SK-N-SH (cell line): ENCODE measurements at regions not wholly inside any gene's neighbourhood (a gene's known extent, or its start where the extent isn't known, plus 50 kb on each side); places are given as distances from the start of the nearest gene placed in this dataset.

Experiments used
- CTCF ChIA-PET: fragments of 300-600, 350-600 bp; formaldehyde crosslinking; extraction: SDS; loops from one replicate; lab custom pipeline; 2021; lab: Yijun Ruan, JAX
- POLR2A ChIA-PET: fragments of 350-600 bp; sonication (Branson Sonifier 250); formaldehyde crosslinking; extraction: SDS; loops from one replicate; lab custom pipeline; 2020; ENCODE audit warnings: antibody characterized with exemption, inconsistent platforms; lab: Yijun Ruan, JAX
- DNase-seq: peaks from one replicate; pipeline ENCODE4 v3.0.0; 2012
- H2AFZ ChIP-seq: fragments of 200-600 bp; sonication (generic); 2 replicates; pipeline ENCODE4 v1.8.1; 2016; ENCODE audit warnings: antibody characterized with exemption, mild to moderate bottlenecking, low read depth
- H3F3A ChIP-seq: fragments of 200-600 bp; sonication (generic); replicated peaks from 2 replicates; pipeline ENCODE3; 2016; ENCODE audit warnings: antibody characterized with exemption, mild to moderate bottlenecking; ENCODE audit not compliant: insufficient read depth
- H3K27ac ChIP-seq, 2 experiments: fragments of 200-500 bp in 1 of 2; fragments of 200-600 bp in 1 of 2; sonication (Bioruptor generic) in 1 of 2; sonication (generic), shearing (Covaris generic) in 1 of 2; 2 replicates each; pipeline versions ENCODE4 v1.5.1 to v1.6.1; 2014 to 2016; ENCODE audit warnings: low read depth in 2 of 2, inconsistent platforms in 1 of 2, low read length in 1 of 2, mild to moderate bottlenecking in 1 of 2, mixed read lengths in 1 of 2
- H3K27me3 ChIP-seq: fragments of 200-600 bp; sonication (generic), shearing (Covaris generic); 2 replicates; pipeline ENCODE4 v1.6.1; 2016; ENCODE audit warnings: mixed run types; ENCODE audit not compliant: insufficient read depth
- H3K36me3 ChIP-seq, 2 experiments: fragments of 200-500 bp in 1 of 2; fragments of 200-600 bp in 1 of 2; sonication (Bioruptor generic) in 1 of 2; sonication (generic) in 1 of 2; replicated peaks in 1 of 2; 2 replicates each; pipeline versions ENCODE3 to v1.5.1; 2014 to 2016; ENCODE audit warnings: low read length in 1 of 2, mild to moderate bottlenecking in 1 of 2; ENCODE audit not compliant: insufficient read depth in 2 of 2, control insufficient read depth in 1 of 2
- H3K4me1 ChIP-seq, 2 experiments: fragments of 200-500 bp in 1 of 2; fragments of 200-600 bp in 1 of 2; sonication (Bioruptor generic) in 1 of 2; sonication (generic), shearing (Covaris generic) in 1 of 2; 2 replicates each; pipeline versions ENCODE4 v1.5.1 to v1.6.1; 2014 to 2016; ENCODE audit warnings: low read depth in 1 of 2, low read length in 1 of 2, mixed run types in 1 of 2; ENCODE audit not compliant: insufficient read depth in 2 of 2, control insufficient read depth in 1 of 2
- H3K4me2 ChIP-seq: fragments of 200-600 bp; sonication (generic), shearing (Covaris generic); 2 replicates; pipeline ENCODE4 v1.6.1; 2017; ENCODE audit warnings: mixed run types
- H3K4me3 ChIP-seq, 2 experiments: fragments of 200-500 bp in 1 of 2; fragments of 200-600 bp in 1 of 2; sonication (Bioruptor generic) in 1 of 2; sonication (generic), shearing (Covaris generic) in 1 of 2; 2 replicates each; pipeline versions ENCODE4 v1.5.1 to v1.8.1; 2014 to 2016; ENCODE audit warnings: low read depth in 2 of 2, inconsistent platforms in 1 of 2, low read length in 1 of 2, mild to moderate bottlenecking in 1 of 2, mixed read lengths in 1 of 2, moderate library complexity in 1 of 2
- H3K79me2 ChIP-seq: fragments of 200-600 bp; sonication (generic); 2 replicates; pipeline ENCODE4 v1.8.1; 2017; ENCODE audit warnings: mild to moderate bottlenecking; ENCODE audit not compliant: insufficient read depth
- H3K9ac ChIP-seq: fragments of 200-600 bp; sonication (generic); 2 replicates; pipeline ENCODE4 v1.6.1; 2017; ENCODE audit warnings: mixed run types
- H3K9me2 ChIP-seq: fragments of 200-600 bp; sonication (generic); 2 replicates; pipeline ENCODE4 v1.6.1; 2017; ENCODE audit warnings: mixed run types
- H3K9me3 ChIP-seq: fragments of 200-600 bp; sonication (generic); 2 replicates; pipeline ENCODE4 v1.6.1; 2017; ENCODE audit warnings: mixed run types, mild to moderate bottlenecking, moderate library complexity
- H4K20me1 ChIP-seq: fragments of 200-600 bp; sonication (generic); 2 replicates; pipeline ENCODE4 v1.6.1; 2017; ENCODE audit warnings: mild to moderate bottlenecking, mixed run types; ENCODE audit not compliant: insufficient read depth
- EP300 ChIP-seq, 2 experiments: IDR thresholded peaks; 2 replicates each; pipeline versions ENCODE4 v1.4.0 to v1.6.1; 2012; ENCODE audit warnings: borderline replicate concordance in 1 of 2, low read depth in 1 of 2, low read length in 1 of 2
- EZH2phosphoT487 ChIP-seq: fragments of 200-600 bp; sonication (generic); IDR thresholded peaks from 2 replicates; pipeline ENCODE4 v1.6.1; 2017; ENCODE audit warnings: low read depth, mixed run types, mild to moderate bottlenecking, antibody characterized with exemption, moderate library complexity, borderline replicate concordance
- FOSL2 ChIP-seq: IDR thresholded peaks from 2 replicates; pipeline ENCODE4 v1.4.0; 2012; ENCODE audit warnings: low read depth, mild to moderate bottlenecking, moderate library complexity, borderline replicate concordance
- FOXJ3 ChIP-seq: sonication (generic); formaldehyde crosslinking; IDR thresholded peaks from 2 replicates; pipeline ENCODE4 v1.5.1; 2020; ENCODE audit warnings: mild to moderate bottlenecking, missing genetic modification reagents
- FOXM1 ChIP-seq: IDR thresholded peaks from 2 replicates; pipeline ENCODE4 v1.4.0; 2012; ENCODE audit warnings: low read depth, mild to moderate bottlenecking
- MAX ChIP-seq: IDR thresholded peaks from 2 replicates; pipeline ENCODE4 v1.4.0; 2012; ENCODE audit warnings: low read depth
- MEF2A ChIP-seq: IDR thresholded peaks from 2 replicates; pipeline ENCODE4 v1.4.0; 2012; ENCODE audit warnings: low read depth, borderline replicate concordance
- NFIC ChIP-seq: IDR thresholded peaks from 2 replicates; pipeline ENCODE4 v1.4.0; 2012; ENCODE audit warnings: borderline replicate concordance
- NRF1 ChIP-seq: IDR thresholded peaks from 2 replicates; pipeline ENCODE4 v1.6.1; 2012; ENCODE audit warnings: low read depth, mild to moderate bottlenecking, low read length
- PBX3 ChIP-seq: IDR thresholded peaks from 2 replicates; pipeline ENCODE4; 2012
- RAD21 ChIP-seq: IDR thresholded peaks from 2 replicates; pipeline ENCODE4 v1.6.1; 2012; ENCODE audit warnings: mild to moderate bottlenecking, low read length
- RCOR1 ChIP-seq: fragments of 150-350 bp; IDR thresholded peaks from 2 replicates; pipeline ENCODE4 v1.6.1; 2017; ENCODE audit warnings: antibody characterized with exemption, low read length
- TCF12 ChIP-seq: IDR thresholded peaks from 2 replicates; pipeline ENCODE4 v1.4.0; 2012
- TEAD4 ChIP-seq: IDR thresholded peaks from 2 replicates; pipeline ENCODE4 v1.4.0; 2012; ENCODE audit warnings: mild to moderate bottlenecking, borderline replicate concordance; ENCODE audit not compliant: insufficient read depth
- ZBTB33 ChIP-seq: IDR thresholded peaks from 2 replicates; pipeline ENCODE4 v1.4.0; 2012; ENCODE audit warnings: low read depth, borderline replicate concordance
- whole genome bisulfite sequencing: methylation state at CpG from one replicate; pipeline ENCODE4 v1.1.6; 2017; ENCODE audit warnings: low lambda C conversion rate; 5-methylcytosine and 5-hydroxymethylcytosine counted together

- no peak for TF ChIP-seq RAD21
- TF ChIP-seq EZH2phosphoT487: no peak
- no peak for TF ChIP-seq FOXM1
- TF ChIP-seq MEF2A: no peak
Observed at GRCh38 chr2:37784759-37785149, 113.3 kb upstream of the CDC42EP3 start (continued).

GRCh38 chr2:37786191-37786698, 114.8 kb upstream of the CDC42EP3 start:
- Histone ChIP-seq H3K36me3 (no peaks in the 10 kb centered on the region), H3K27me3 (no peaks in the 10 kb centered on the region), H3K9ac (no peak overlapping the region), H3F3A (peaks cover 27% of the 10 kb centered on the region), H3K4me1 (peaks cover 6 to 21% of the 10 kb centered on the region in 2 experiments; a peak in 3 of 4 replicates), H3K79me2 (no peaks in the 10 kb centered on the region), H4K20me1 (no peaks in the 10 kb centered on the region), H3K9me2 (no peaks in the 10 kb centered on the region), H3K27ac (peak overlapping the region in 1 of 2 experiments; percentile 50; a peak in 1 of 4 replicates), H3K9me3 (peaks cover 7% of the 10 kb centered on the region; the same call in 1 of the 2 replicates), H3K4me3 (no peak overlapping the region), H2AFZ (no peak overlapping the region), H3K4me2 (no peak overlapping the region)
- ChIA-PET POLR2A (no interaction called here), CTCF (interaction anchor here (2.3 kb wide), 1 partner anchor 91 kb away, joined by 9 read pairs; no protein-coding TSS in a partner anchor)
- TF ChIP-seq FOXJ3 (CRISPR knock-in tag): no peak
- TF ChIP-seq FOSL2: 0 out of 2 replicates have a peak, but pooled peaks have one; percentile 26
- no peak for TF ChIP-seq MEF2A
- no peak for TF ChIP-seq NRF1
- peak; percentile 68 for TF ChIP-seq PBX3
- TF ChIP-seq NFIC: peak; percentile 5; the same call in 1 of the 2 replicates
- TF ChIP-seq MAX: peak; percentile 15; the same call in 1 of the 2 replicates
- TF ChIP-seq EP300 (IDR thresholded peaks at IDR 0.05; ENCODE audit: borderline replicate concordance in 1 of 2, low read depth in 1 of 2, low read length in 1 of 2): peak in 1 of 2 experiments; percentile 68; a peak in 1 of 4 replicates
- no peak for TF ChIP-seq ZBTB33
- TF ChIP-seq RCOR1: no peak
- peak; percentile 55 for TF ChIP-seq TCF12
- TF ChIP-seq TEAD4: no peak
- DNase-seq: no peak
- 100% methylated on average over 1 of the region's 1 CpG for WGBS
